ENCODE measurements at regions not wholly inside any gene's neighbourhood (a gene's known extent, or its start where the extent isn't known, plus 50 kb on each side); places are given as distances from the start of the nearest gene placed in this dataset.

DNA sequence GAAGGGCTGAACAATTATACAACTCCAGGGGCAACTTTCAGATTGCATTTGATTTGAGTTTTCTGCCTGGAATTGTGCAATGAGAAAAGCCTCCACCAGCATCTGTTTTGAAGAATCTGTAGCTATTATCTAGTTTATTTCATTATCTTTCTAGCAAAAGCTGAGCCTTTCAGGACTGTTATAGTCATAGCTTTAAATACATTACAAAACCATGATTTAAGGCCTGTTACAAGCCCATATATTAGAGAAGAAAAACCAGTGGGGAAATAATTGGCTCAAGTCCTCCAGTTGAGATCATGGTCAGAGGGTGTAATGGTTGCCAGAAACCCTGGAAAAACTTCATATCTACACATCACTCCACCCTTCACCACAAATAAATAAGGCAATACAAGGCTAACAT, 676.2 kb downstream of the HDGFL1 start:
- TF ChIP-seq, protein P1, sequence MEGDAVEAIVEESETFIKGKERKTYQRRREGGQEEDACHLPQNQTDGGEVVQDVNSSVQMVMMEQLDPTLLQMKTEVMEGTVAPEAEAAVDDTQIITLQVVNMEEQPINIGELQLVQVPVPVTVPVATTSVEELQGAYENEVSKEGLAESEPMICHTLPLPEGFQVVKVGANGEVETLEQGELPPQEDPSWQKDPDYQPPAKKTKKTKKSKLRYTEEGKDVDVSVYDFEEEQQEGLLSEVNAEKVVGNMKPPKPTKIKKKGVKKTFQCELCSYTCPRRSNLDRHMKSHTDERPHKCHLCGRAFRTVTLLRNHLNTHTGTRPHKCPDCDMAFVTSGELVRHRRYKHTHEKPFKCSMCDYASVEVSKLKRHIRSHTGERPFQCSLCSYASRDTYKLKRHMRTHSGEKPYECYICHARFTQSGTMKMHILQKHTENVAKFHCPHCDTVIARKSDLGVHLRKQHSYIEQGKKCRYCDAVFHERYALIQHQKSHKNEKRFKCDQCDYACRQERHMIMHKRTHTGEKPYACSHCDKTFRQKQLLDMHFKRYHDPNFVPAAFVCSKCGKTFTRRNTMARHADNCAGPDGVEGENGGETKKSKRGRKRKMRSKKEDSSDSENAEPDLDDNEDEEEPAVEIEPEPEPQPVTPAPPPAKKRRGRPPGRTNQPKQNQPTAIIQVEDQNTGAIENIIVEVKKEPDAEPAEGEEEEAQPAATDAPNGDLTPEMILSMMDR (conservative IDR thresholded peaks at IDR 0.05; ENCODE audit: low read length): no peak
- TF ChIP-seq EZH2phosphoT487 (IDR thresholded peaks at IDR 0.05; ENCODE audit: borderline replicate concordance): no peak

All from Loucy (cell line).